WTC11 (cell line): ENCODE measurements at regions not wholly inside any gene's neighbourhood (a gene's known extent, or its start where the extent isn't known, plus 50 kb on each side); places are given as distances from the start of the nearest gene placed in this dataset.

Experiments
- NFATC4 ChIP-seq: fragments of 250-450 bp; sonication (Bioruptor Pico); IDR thresholded peaks from 2 replicates; pipeline ENCODE4 v1.9.0; 2021; ENCODE audit warnings: mild to moderate bottlenecking
- NR1H2 ChIP-seq: sonication (generic); formaldehyde crosslinking; IDR thresholded peaks from 2 replicates; pipeline ENCODE4 v1.9.0; 2021; ENCODE audit warnings: mild to moderate bottlenecking, moderate library complexity, missing genetic modification reagents
- NR2C2 ChIP-seq: sonication (generic); formaldehyde crosslinking; IDR thresholded peaks from 2 replicates; pipeline ENCODE4 v1.8.0; 2022; ENCODE audit warnings: mild to moderate bottlenecking, missing genetic modification reagents
- ZBTB21 ChIP-seq: sonication (generic); formaldehyde crosslinking; IDR thresholded peaks from 2 replicates; pipeline ENCODE4 v1.8.1; 2023; ENCODE audit warnings: mild to moderate bottlenecking, missing genetic modification reagents, borderline replicate concordance
- ZNF232 ChIP-seq: sonication (generic); formaldehyde crosslinking; IDR thresholded peaks from 2 replicates; pipeline ENCODE4 v1.8.0; 2022; ENCODE audit warnings: mild to moderate bottlenecking, missing genetic modification reagents
- TF ChIP-seq, protein P1 (sequence below): fragments of 200-600 bp; IDR thresholded peaks from 2 replicates; pipeline ENCODE4 v1.8.0; 2022; ENCODE audit warnings: antibody characterized with exemption
- TF ChIP-seq, protein P2 (sequence below): sonication (generic); formaldehyde crosslinking; IDR thresholded peaks from 2 replicates; pipeline ENCODE4 v1.8.1; 2023; ENCODE audit warnings: mild to moderate bottlenecking, missing genetic modification reagents
- TF ChIP-seq, protein P3 (sequence below): sonication (generic); formaldehyde crosslinking; IDR thresholded peaks from 2 replicates; pipeline ENCODE4 v1.8.1; 2023; ENCODE audit warnings: mild to moderate bottlenecking, missing genetic modification reagents, moderate library complexity
- TF ChIP-seq, protein P4 (sequence below): sonication (generic); formaldehyde crosslinking; IDR thresholded peaks from 2 replicates; pipeline ENCODE4 v1.8.0; 2022; ENCODE audit warnings: mild to moderate bottlenecking, missing genetic modification reagents
- TF ChIP-seq, protein P5 (sequence below): fragments of 250-450 bp; sonication (Bioruptor Pico); IDR thresholded peaks from 2 replicates; pipeline ENCODE4 v1.9.0; 2021; ENCODE audit warnings: moderate library complexity, mild to moderate bottlenecking, inconsistent platforms, borderline replicate concordance
- TF ChIP-seq, protein P6 (sequence below): fragments of 250-450 bp; sonication (Bioruptor Pico); conservative IDR thresholded peaks from 2 replicates; pipeline ENCODE4 v1.9.0; 2021; ENCODE audit warnings: mild to moderate bottlenecking
- TF ChIP-seq, protein P7 (sequence below): sonication (generic); formaldehyde crosslinking; IDR thresholded peaks from 2 replicates; pipeline ENCODE4 v1.8.0; 2023; ENCODE audit warnings: missing genetic modification reagents, mild to moderate bottlenecking, borderline replicate concordance
- TF ChIP-seq, protein P8 (sequence below): sonication (generic); formaldehyde crosslinking; IDR thresholded peaks from 2 replicates; pipeline ENCODE4 v1.8.0; 2022; ENCODE audit warnings: mild to moderate bottlenecking, missing genetic modification reagents
- TF ChIP-seq, protein P9 (sequence below): sonication (generic); formaldehyde crosslinking; IDR thresholded peaks from 2 replicates; pipeline ENCODE4 v1.8.0; 2022; ENCODE audit warnings: mild to moderate bottlenecking, missing genetic modification reagents

DNA sequence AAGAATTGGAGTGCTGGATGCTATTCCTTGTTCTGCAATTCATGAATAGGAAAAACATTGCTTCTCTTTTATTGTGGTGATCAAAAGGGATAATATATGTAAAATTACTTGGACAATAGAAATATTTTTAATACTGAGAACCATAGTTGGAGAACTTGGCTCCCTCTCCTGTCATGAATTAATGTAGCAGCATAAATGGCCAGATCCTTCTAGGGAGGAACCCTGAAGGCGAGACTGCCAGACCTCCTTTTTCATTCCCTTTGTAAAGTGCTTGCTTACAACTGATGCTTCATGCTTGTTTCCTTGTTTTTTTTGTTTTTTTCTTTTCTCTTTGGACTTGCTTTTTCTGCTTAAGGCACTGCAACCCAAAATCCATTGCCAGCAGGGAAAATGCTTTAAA lies 233.6 kb downstream of the SH2D4B start:
- TF ChIP-seq ZNF232 = no peak
- TF ChIP-seq, protein P1, sequence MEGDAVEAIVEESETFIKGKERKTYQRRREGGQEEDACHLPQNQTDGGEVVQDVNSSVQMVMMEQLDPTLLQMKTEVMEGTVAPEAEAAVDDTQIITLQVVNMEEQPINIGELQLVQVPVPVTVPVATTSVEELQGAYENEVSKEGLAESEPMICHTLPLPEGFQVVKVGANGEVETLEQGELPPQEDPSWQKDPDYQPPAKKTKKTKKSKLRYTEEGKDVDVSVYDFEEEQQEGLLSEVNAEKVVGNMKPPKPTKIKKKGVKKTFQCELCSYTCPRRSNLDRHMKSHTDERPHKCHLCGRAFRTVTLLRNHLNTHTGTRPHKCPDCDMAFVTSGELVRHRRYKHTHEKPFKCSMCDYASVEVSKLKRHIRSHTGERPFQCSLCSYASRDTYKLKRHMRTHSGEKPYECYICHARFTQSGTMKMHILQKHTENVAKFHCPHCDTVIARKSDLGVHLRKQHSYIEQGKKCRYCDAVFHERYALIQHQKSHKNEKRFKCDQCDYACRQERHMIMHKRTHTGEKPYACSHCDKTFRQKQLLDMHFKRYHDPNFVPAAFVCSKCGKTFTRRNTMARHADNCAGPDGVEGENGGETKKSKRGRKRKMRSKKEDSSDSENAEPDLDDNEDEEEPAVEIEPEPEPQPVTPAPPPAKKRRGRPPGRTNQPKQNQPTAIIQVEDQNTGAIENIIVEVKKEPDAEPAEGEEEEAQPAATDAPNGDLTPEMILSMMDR = no peak
- TF ChIP-seq, protein P2, sequence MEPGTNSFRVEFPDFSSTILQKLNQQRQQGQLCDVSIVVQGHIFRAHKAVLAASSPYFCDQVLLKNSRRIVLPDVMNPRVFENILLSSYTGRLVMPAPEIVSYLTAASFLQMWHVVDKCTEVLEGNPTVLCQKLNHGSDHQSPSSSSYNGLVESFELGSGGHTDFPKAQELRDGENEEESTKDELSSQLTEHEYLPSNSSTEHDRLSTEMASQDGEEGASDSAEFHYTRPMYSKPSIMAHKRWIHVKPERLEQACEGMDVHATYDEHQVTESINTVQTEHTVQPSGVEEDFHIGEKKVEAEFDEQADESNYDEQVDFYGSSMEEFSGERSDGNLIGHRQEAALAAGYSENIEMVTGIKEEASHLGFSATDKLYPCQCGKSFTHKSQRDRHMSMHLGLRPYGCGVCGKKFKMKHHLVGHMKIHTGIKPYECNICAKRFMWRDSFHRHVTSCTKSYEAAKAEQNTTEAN = no peak
- TF ChIP-seq ZBTB21 (CRISPR knock-in tag) = no peak
- TF ChIP-seq, protein P3, sequence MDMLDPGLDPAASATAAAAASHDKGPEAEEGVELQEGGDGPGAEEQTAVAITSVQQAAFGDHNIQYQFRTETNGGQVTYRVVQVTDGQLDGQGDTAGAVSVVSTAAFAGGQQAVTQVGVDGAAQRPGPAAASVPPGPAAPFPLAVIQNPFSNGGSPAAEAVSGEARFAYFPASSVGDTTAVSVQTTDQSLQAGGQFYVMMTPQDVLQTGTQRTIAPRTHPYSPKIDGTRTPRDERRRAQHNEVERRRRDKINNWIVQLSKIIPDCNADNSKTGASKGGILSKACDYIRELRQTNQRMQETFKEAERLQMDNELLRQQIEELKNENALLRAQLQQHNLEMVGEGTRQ (CRISPR knock-in tag) = no peak
- no peak for TF ChIP-seq NR1H2 (CRISPR knock-in tag)
- TF ChIP-seq, protein P4, sequence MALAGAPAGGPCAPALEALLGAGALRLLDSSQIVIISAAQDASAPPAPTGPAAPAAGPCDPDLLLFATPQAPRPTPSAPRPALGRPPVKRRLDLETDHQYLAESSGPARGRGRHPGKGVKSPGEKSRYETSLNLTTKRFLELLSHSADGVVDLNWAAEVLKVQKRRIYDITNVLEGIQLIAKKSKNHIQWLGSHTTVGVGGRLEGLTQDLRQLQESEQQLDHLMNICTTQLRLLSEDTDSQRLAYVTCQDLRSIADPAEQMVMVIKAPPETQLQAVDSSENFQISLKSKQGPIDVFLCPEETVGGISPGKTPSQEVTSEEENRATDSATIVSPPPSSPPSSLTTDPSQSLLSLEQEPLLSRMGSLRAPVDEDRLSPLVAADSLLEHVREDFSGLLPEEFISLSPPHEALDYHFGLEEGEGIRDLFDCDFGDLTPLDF (CRISPR knock-in tag) = no peak
- TF ChIP-seq, protein P5, sequence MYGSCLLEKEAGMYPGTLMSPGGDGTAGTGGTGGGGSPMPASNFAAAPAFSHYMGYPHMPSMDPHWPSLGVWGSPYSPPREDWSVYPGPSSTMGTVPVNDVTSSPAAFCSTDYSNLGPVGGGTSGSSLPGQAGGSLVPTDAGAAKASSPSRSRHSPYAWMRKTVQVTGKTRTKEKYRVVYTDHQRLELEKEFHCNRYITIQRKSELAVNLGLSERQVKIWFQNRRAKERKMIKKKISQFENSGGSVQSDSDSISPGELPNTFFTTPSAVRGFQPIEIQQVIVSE (CRISPR knock-in tag) = no peak
- TF ChIP-seq NR2C2 = no peak
- TF ChIP-seq NFATC4 (CRISPR knock-in tag) = no peak
- TF ChIP-seq, protein P6, sequence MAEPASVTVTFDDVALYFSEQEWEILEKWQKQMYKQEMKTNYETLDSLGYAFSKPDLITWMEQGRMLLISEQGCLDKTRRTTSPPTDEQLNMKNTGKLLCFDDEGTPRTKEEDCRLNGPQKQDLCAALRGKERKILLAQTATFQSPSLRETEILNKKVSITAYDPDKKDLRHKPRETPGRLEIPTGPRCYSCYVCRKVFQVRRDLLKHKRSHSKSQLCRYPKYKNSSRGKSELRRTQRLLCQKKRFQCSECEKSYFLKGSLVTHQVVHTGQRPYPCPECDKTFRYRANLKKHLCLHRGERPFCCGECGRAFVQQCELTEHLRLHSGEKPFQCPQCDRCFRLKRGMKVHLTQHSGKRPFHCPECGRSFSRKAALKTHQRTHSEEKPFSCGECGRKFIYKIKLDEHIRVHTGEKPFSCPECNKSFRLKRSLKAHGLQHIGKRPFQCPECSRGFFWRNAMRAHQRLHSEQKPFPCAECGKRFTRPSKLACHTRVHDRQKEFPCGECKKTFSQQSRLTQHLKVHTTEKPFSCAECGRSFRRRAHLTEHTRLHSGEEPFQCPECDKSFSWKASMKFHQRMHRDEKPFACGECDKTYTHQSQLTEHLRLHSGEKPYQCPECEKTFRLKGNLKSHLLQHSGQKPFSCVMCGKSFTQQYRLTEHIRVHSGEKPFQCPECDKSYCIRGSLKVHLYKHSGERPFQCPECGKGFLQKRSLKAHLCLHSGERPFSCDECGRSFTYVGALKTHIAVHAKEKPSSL = no peak
- TF ChIP-seq, protein P7, sequence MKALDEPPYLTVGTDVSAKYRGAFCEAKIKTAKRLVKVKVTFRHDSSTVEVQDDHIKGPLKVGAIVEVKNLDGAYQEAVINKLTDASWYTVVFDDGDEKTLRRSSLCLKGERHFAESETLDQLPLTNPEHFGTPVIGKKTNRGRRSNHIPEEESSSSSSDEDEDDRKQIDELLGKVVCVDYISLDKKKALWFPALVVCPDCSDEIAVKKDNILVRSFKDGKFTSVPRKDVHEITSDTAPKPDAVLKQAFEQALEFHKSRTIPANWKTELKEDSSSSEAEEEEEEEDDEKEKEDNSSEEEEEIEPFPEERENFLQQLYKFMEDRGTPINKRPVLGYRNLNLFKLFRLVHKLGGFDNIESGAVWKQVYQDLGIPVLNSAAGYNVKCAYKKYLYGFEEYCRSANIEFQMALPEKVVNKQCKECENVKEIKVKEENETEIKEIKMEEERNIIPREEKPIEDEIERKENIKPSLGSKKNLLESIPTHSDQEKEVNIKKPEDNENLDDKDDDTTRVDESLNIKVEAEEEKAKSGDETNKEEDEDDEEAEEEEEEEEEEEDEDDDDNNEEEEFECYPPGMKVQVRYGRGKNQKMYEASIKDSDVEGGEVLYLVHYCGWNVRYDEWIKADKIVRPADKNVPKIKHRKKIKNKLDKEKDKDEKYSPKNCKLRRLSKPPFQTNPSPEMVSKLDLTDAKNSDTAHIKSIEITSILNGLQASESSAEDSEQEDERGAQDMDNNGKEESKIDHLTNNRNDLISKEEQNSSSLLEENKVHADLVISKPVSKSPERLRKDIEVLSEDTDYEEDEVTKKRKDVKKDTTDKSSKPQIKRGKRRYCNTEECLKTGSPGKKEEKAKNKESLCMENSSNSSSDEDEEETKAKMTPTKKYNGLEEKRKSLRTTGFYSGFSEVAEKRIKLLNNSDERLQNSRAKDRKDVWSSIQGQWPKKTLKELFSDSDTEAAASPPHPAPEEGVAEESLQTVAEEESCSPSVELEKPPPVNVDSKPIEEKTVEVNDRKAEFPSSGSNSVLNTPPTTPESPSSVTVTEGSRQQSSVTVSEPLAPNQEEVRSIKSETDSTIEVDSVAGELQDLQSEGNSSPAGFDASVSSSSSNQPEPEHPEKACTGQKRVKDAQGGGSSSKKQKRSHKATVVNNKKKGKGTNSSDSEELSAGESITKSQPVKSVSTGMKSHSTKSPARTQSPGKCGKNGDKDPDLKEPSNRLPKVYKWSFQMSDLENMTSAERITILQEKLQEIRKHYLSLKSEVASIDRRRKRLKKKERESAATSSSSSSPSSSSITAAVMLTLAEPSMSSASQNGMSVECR (CRISPR knock-in tag) = no peak
- TF ChIP-seq, protein P8, sequence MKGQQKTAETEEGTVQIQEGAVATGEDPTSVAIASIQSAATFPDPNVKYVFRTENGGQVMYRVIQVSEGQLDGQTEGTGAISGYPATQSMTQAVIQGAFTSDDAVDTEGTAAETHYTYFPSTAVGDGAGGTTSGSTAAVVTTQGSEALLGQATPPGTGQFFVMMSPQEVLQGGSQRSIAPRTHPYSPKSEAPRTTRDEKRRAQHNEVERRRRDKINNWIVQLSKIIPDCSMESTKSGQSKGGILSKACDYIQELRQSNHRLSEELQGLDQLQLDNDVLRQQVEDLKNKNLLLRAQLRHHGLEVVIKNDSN (CRISPR knock-in tag) = no peak
- TF ChIP-seq, protein P9, sequence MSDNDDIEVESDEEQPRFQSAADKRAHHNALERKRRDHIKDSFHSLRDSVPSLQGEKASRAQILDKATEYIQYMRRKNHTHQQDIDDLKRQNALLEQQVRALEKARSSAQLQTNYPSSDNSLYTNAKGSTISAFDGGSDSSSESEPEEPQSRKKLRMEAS = no peak
